ENCODE measurements at regions not wholly inside any gene's neighbourhood (a gene's known extent, or its start where the extent isn't known, plus 50 kb on each side); places are given as distances from the start of the nearest gene placed in this dataset.

- no peak for DNase-seq (ENCODE audit: low read depth in 2 of 2)
These were observed 72.7 kb upstream of the TNRC6C start for GRCh38 chr17:77885678-77886386.

GRCh38 chr17:77886387-77886728 lies 72.1 kb upstream of the TNRC6C start:
- DNase-seq (ENCODE audit: low read depth in 2 of 2), result no peak

GRCh38 chr17:77887110-77887463 lies 71.4 kb upstream of the TNRC6C start:
- DNase-seq (ENCODE audit: low read depth in 2 of 2), result no peak

- no peak for DNase-seq (ENCODE audit: low read depth in 2 of 2)
These were observed 70.8 kb upstream of the TNRC6C start for GRCh38 chr17:77887464-77888241.

GRCh38 chr17:77888242-77889134 lies 70.0 kb upstream of the TNRC6C start:
- DNase-seq (ENCODE audit: low read depth in 2 of 2), result no peak

- DNase-seq (ENCODE audit: low read depth in 2 of 2), result no peak
These were observed 69.4 kb upstream of the TNRC6C start for GRCh38 chr17:77889135-77889505.

- no peak for DNase-seq (ENCODE audit: low read depth in 2 of 2)
These were observed 68.4 kb upstream of the TNRC6C start for GRCh38 chr17:77889866-77890760.

- no peak for DNase-seq (ENCODE audit: low read depth in 2 of 2)
These were observed 67.7 kb upstream of the TNRC6C start for GRCh38 chr17:77890771-77891170.

GRCh38 chr17:77891602-77892001 lies 66.9 kb upstream of the TNRC6C start:
- DNase-seq (ENCODE audit: low read depth in 2 of 2), result no peak

- DNase-seq (ENCODE audit: low read depth in 2 of 2), result no peak
These were observed 66.5 kb upstream of the TNRC6C start for GRCh38 chr17:77892031-77892430.

GRCh38 chr17:77892469-77893143 lies 65.9 kb upstream of the TNRC6C start:
- DNase-seq (ENCODE audit: low read depth in 2 of 2), result no peak

GRCh38 chr17:77893144-77894044 lies 65.1 kb upstream of the TNRC6C start:
- no peak for DNase-seq (ENCODE audit: low read depth in 2 of 2)

- no peak for DNase-seq (ENCODE audit: low read depth in 2 of 2)
These were observed 64.2 kb upstream of the TNRC6C start for GRCh38 chr17:77894126-77894956.

- DNase-seq (ENCODE audit: low read depth in 2 of 2), result no peak
These were observed 60.7 kb upstream of the TNRC6C start for GRCh38 chr17:77897741-77898301.

- DNase-seq (ENCODE audit: low read depth in 2 of 2), result no peak
These were observed 59.7 kb upstream of the TNRC6C start for GRCh38 chr17:77898521-77899434.

- DNase-seq (ENCODE audit: low read depth in 2 of 2), result no peak
These were observed 59.0 kb upstream of the TNRC6C start for GRCh38 chr17:77899498-77899897.

- no peak for DNase-seq (ENCODE audit: low read depth in 2 of 2)
These were observed 57.0 kb upstream of the TNRC6C start for GRCh38 chr17:77901481-77901880.

- no peak for DNase-seq (ENCODE audit: low read depth in 2 of 2)
These were observed 53.2 kb upstream of the TNRC6C start for GRCh38 chr17:77905266-77905665.

Measured in fibroblast of skin of left biceps (primary cell).